CD4-positive, alpha-beta T cell (primary cell): ENCODE measurements at regions not wholly inside any gene's neighbourhood (a gene's known extent, or its start where the extent isn't known, plus 50 kb on each side); places are given as distances from the start of the nearest gene placed in this dataset.

ENCODE experiments used
- ATAC-seq: fragments of 200-7000 bp; cut with Tn5 transposase; one replicate; pipeline ENCODE4 v1.10.0; 2022; ENCODE audit warnings: mild to moderate bottlenecking; ENCODE audit not compliant: poor library complexity
- CTCF ChIA-PET: fragments of 350-600 bp; sonication (Branson Sonifier 250); formaldehyde crosslinking; loops from one replicate; lab custom pipeline; 2021; ENCODE audit warnings: antibody characterized with exemption, inconsistent platforms; lab: Charles Lee
- POLR2A ChIA-PET: fragments of 350-600 bp; sonication (Branson Sonifier 250); formaldehyde crosslinking; loops from one replicate; lab custom pipeline; 2021; ENCODE audit warnings: antibody characterized with exemption, inconsistent platforms; lab: Charles Lee
- DNase-seq, 14 experiments: peaks; one replicate each; pipeline ENCODE4 v3.0.0-alpha.2; 2013 to 2020; ENCODE audit warnings: mixed read lengths in 2 of 14
- H3K27ac ChIP-seq, 2 donors: one replicate each; pipeline versions ENCODE4 v1.5.1 to v1.7.0; 2013; ENCODE audit warnings: low read length in 2 of 2, low read depth in 1 of 2, mild to moderate bottlenecking in 1 of 2
- H3K27me3 ChIP-seq, 2 experiments: 1 replicate in 1 of 2; 2 replicates in 1 of 2; pipeline versions ENCODE4 v1.6.1 to v1.7.0; 2013; ENCODE audit warnings: low read length in 2 of 2, control low read depth in 1 of 2, mild to moderate bottlenecking in 1 of 2, moderate library complexity in 1 of 2; ENCODE audit not compliant: insufficient read depth in 2 of 2, control insufficient read depth in 1 of 2
- H3K36me3 ChIP-seq: one replicate; pipeline ENCODE4 v1.6.1; 2013; ENCODE audit warnings: low read length, control low read depth; ENCODE audit not compliant: insufficient read depth
- H3K4me1 ChIP-seq: one replicate; pipeline ENCODE4 v1.6.1; 2013; ENCODE audit warnings: low read length, control low read depth; ENCODE audit not compliant: insufficient read depth
- H3K4me3 ChIP-seq: one replicate; pipeline ENCODE4 v1.5.1; 2013; ENCODE audit warnings: mild to moderate bottlenecking, low read length, moderate library complexity
- H3K9me3 ChIP-seq, 2 experiments: 1 replicate in 1 of 2; 2 replicates in 1 of 2; pipeline versions ENCODE4 v1.6.1 to v1.7.0; 2013; ENCODE audit warnings: low read length in 2 of 2, mild to moderate bottlenecking in 2 of 2, control low read depth in 1 of 2, moderate library complexity in 1 of 2; ENCODE audit not compliant: control insufficient read depth in 1 of 2, insufficient read depth in 1 of 2
- H3K27ac Mint-ChIP-seq: one replicate; pipeline ENCODE4 v1.8.0; 2020; ENCODE audit warnings: mixed read lengths
- H3K27me3 Mint-ChIP-seq: one replicate; pipeline ENCODE4 v1.8.0; 2021; ENCODE audit warnings: mixed read lengths
- H3K36me3 Mint-ChIP-seq: one replicate; pipeline ENCODE4 v1.8.0; 2021; ENCODE audit warnings: low read depth, mixed read lengths
- H3K4me1 Mint-ChIP-seq: one replicate; pipeline ENCODE4 v1.8.0; 2021; ENCODE audit warnings: low read depth, mixed read lengths
- H3K4me3 Mint-ChIP-seq: one replicate; pipeline ENCODE4 v1.8.0; 2020; ENCODE audit warnings: mild to moderate bottlenecking, mixed read lengths
- H3K9me3 Mint-ChIP-seq: one replicate; pipeline ENCODE4 v1.8.0; 2020; ENCODE audit warnings: mixed read lengths
- intact Hi-C, 2 experiments: fragments of 100-400 bp; cut with DNase I in 1 of 2; cut with micrococcal nuclease in 1 of 2; formaldehyde crosslinking; loops; one replicate each; pipeline versions ENCODE4 v1.15.1 to v1.9.0; 2023 to 2025; cut with DNase I, micrococcal nuclease
- TF ChIP-seq, protein P1 (sequence below): fragments of 200-600 bp; IDR thresholded peaks from one replicate; pipeline ENCODE4 v1.8.0; 2022; ENCODE audit warnings: antibody characterized with exemption, mild to moderate bottlenecking

- H3K9me3 Mint-ChIP-seq, result peaks cover 8% of the 10 kb centered on the region
- CTCF ChIA-PET, result no interaction called here
- intact Hi-C loops, result no loop called here
These were observed 108.4 kb upstream of the TUSC7 start for GRCh38 chr3:116601206-116601605.

GRCh38 chr3:116607205-116607604 is 102.4 kb upstream of the TUSC7 start:
- ATAC-seq (no peak), DNase-seq (no peak)
- TF ChIP-seq, protein P1, sequence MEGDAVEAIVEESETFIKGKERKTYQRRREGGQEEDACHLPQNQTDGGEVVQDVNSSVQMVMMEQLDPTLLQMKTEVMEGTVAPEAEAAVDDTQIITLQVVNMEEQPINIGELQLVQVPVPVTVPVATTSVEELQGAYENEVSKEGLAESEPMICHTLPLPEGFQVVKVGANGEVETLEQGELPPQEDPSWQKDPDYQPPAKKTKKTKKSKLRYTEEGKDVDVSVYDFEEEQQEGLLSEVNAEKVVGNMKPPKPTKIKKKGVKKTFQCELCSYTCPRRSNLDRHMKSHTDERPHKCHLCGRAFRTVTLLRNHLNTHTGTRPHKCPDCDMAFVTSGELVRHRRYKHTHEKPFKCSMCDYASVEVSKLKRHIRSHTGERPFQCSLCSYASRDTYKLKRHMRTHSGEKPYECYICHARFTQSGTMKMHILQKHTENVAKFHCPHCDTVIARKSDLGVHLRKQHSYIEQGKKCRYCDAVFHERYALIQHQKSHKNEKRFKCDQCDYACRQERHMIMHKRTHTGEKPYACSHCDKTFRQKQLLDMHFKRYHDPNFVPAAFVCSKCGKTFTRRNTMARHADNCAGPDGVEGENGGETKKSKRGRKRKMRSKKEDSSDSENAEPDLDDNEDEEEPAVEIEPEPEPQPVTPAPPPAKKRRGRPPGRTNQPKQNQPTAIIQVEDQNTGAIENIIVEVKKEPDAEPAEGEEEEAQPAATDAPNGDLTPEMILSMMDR, result no peak
- ChIA-PET POLR2A (no interaction called here), CTCF (no interaction called here)
- peaks cover 3% of the 10 kb centered on the region for H3K9me3 Mint-ChIP-seq
- H3K27me3 ChIP-seq, result no peaks in the 10 kb centered on the region
- no peaks in the 10 kb centered on the region for H3K27me3 Mint-ChIP-seq
- H3K27ac ChIP-seq, result no peak overlapping the region
- no peaks in the 10 kb centered on the region for H3K4me1 ChIP-seq
- peaks cover 0 to 5% of the 10 kb centered on the region in 2 experiments for H3K9me3 ChIP-seq
- H3K4me3 Mint-ChIP-seq, result no peak overlapping the region
- no peak overlapping the region for H3K4me3 ChIP-seq
- intact Hi-C loops, result no loop called here
- H3K4me1 Mint-ChIP-seq, result no peaks in the 10 kb centered on the region
- no peaks in the 10 kb centered on the region for H3K36me3 Mint-ChIP-seq
- no peaks in the 10 kb centered on the region for H3K36me3 ChIP-seq
- no peak overlapping the region for H3K27ac Mint-ChIP-seq

More at GRCh38 chr3:116601206-116601605, 108.4 kb upstream of the TUSC7 start:
- no peak overlapping the region for H3K27ac Mint-ChIP-seq
- no peak overlapping the region for H3K4me3 Mint-ChIP-seq
- POLR2A ChIA-PET, result no interaction called here
- DNase-seq (no peak), ATAC-seq (no peak)
- H3K27me3 Mint-ChIP-seq, result no peaks in the 10 kb centered on the region
- Histone ChIP-seq H3K9me3 (no peaks in the 10 kb centered on the region), H3K4me1 (no peaks in the 10 kb centered on the region), H3K4me3 (no peak overlapping the region), H3K36me3 (no peaks in the 10 kb centered on the region), H3K27me3 (no peaks in the 10 kb centered on the region), H3K27ac (no peak overlapping the region)
- H3K36me3 Mint-ChIP-seq, result no peaks in the 10 kb centered on the region
- TF ChIP-seq, protein P1, result no peak
- no peaks in the 10 kb centered on the region for H3K4me1 Mint-ChIP-seq

- H3K9me3 Mint-ChIP-seq, result peaks cover 5% of the 10 kb centered on the region
- ChIA-PET CTCF (no interaction called here), POLR2A (no interaction called here)
- TF ChIP-seq, protein P1, result no peak
- DNase-seq (no peak), ATAC-seq (no peak)
- no peaks in the 10 kb centered on the region for H3K27me3 Mint-ChIP-seq
- no peaks in the 10 kb centered on the region for H3K27me3 ChIP-seq
- no peak overlapping the region for H3K27ac ChIP-seq
- no peak overlapping the region for H3K4me3 ChIP-seq
- no peaks in the 10 kb centered on the region for H3K36me3 Mint-ChIP-seq
- no peaks in the 10 kb centered on the region for H3K4me1 Mint-ChIP-seq
- no peak overlapping the region for H3K4me3 Mint-ChIP-seq
- H3K36me3 ChIP-seq, result no peaks in the 10 kb centered on the region
- no peak overlapping the region for H3K27ac Mint-ChIP-seq
- intact Hi-C loops, result no loop called here
- H3K4me1 ChIP-seq, result no peaks in the 10 kb centered on the region
- peaks cover 0 to 9% of the 10 kb centered on the region in 2 experiments for H3K9me3 ChIP-seq
These were observed 99.5 kb upstream of the TUSC7 start for GRCh38 chr3:116610124-116610523.
